ENCODE measurements at regions not wholly inside any gene's neighbourhood (a gene's known extent, or its start where the extent isn't known, plus 50 kb on each side); places are given as distances from the start of the nearest gene placed in this dataset.
A peak's percentile ranks its signal among the peaks of the same experiment; 100 is the strongest.

- TF ChIP-seq KDM1A (IDR thresholded peaks at IDR 0.05; ENCODE audit: borderline replicate concordance), result no peak
- no peak for TF ChIP-seq ZNF24 (IDR thresholded peaks at IDR 0.05)
- no peak for TF ChIP-seq PRDM15 (CRISPR knock-in tag; IDR thresholded peaks at IDR 0.05)
- no peak for TF ChIP-seq IKZF1 (conservative IDR thresholded peaks at IDR 0.05)
Observed at GRCh38 chr5:164005071-164005470, 499.7 kb downstream of the MAT2B start (continued).

- ChIA-PET SMC1A (ENCODE audit: uncharacterized antibody, unreplicated experiment) (no interaction called here), POLR2A (no interaction called here), CTCF (interaction anchor here (1.0 to 2.3 kb wide), 2 partner anchors 468 to 497 kb away, joined by 3 to 5 read pairs; no protein-coding TSS in a partner anchor), RAD21 (ENCODE audit: unreplicated experiment) (no interaction called here)
- Histone ChIP-seq H2AFZ (ENCODE audit: control insufficient read depth, low read depth, low read length) (no peak overlapping the region), H4K20me1 (ENCODE audit: control insufficient read depth, insufficient read depth) (no peaks in the 10 kb centered on the region), H3K27me3 (replicated peaks in 1 of 2; ENCODE audit: control insufficient read depth in 2 of 2, insufficient read depth in 2 of 2, low read length in 1 of 2) (no peaks in the 10 kb centered on the region), H3K9me3 (replicated peaks; ENCODE audit: control insufficient read depth, insufficient read depth, low read length) (no peaks in the 10 kb centered on the region), H3K9ac (ENCODE audit: control insufficient read depth, insufficient read depth, low read length) (no peak overlapping the region), H3K4me2 (ENCODE audit: control insufficient read depth, insufficient read depth) (no peak overlapping the region), H3K27ac (ENCODE audit: control insufficient read depth, insufficient read depth) (no peak overlapping the region), H3K79me2 (ENCODE audit: control insufficient read depth, insufficient read depth, low read length) (no peaks in the 10 kb centered on the region), H3K4me3 (no peak overlapping the region), H3K36me3 (ENCODE audit: control insufficient read depth in 2 of 2, insufficient read depth in 2 of 2, low read length in 1 of 2) (no peaks in the 10 kb centered on the region), H3K4me1 (ENCODE audit: control insufficient read depth, insufficient read depth, low read length) (no peaks in the 10 kb centered on the region)
- TF ChIP-seq PAX8 (IDR thresholded peaks at IDR 0.05), result no peak
- no peak for TF ChIP-seq POU2F2 (IDR thresholded peaks at IDR 0.05; ENCODE audit: borderline replicate concordance, low read depth, low read length)
- peak; percentile 35; the same call in 1 of the 2 replicates for TF ChIP-seq REST (IDR thresholded peaks at IDR 0.05; ENCODE audit: low read depth, low read length)
- no peak for TF ChIP-seq EGR1 (IDR thresholded peaks at IDR 0.05; ENCODE audit: borderline replicate concordance in 1 of 2, low read depth in 2 of 2, low read length in 2 of 2)
- no peak for TF ChIP-seq MXI1 (IDR thresholded peaks at IDR 0.05; ENCODE audit: low read depth, low read length)
- TF ChIP-seq CTCF (IDR thresholded peaks at IDR 0.05 in 2 of 3, conservative IDR thresholded peaks at IDR 0.05 in 1 of 3; ENCODE audit: control insufficient read depth in 2 of 3, extremely low read depth in 1 of 3, insufficient read depth in 1 of 3, low read depth in 3 of 3, low read length in 3 of 3), result no peak
- TF ChIP-seq ZNF207 (IDR thresholded peaks at IDR 0.05; ENCODE audit: borderline replicate concordance), result no peak
- no peak for TF ChIP-seq ATF3 (IDR thresholded peaks at IDR 0.05; ENCODE audit: borderline replicate concordance, extremely low read depth, low read depth, low read length)
- intact Hi-C loops (cut with micrococcal nuclease; ENCODE audit: unreplicated experiment), result no loop called here
- in situ Hi-C loops (cut with MboI), result loop anchor here (25.0 kb wide), 1 partner anchor 1205 kb away; no protein-coding TSS in a partner anchor
- BruUV-seq (replicated peaks), result no TSS peak
- DNase-seq (ENCODE audit: low read depth, low spot score) (no peak), ATAC-seq (no peak), FAIRE-seq (no peak)
- WGBS (ENCODE audit: insufficient coverage, insufficient replicate concordance, low lambda C conversion rate, missing lambda C conversion rate), result 17% methylated on average over 2 of the region's 2 CpGs
Observed at GRCh38 chr5:164007064-164007463, 501.6 kb downstream of the MAT2B start.

Data from GM12878 (cell line).